ENCODE measurements at regions not wholly inside any gene's neighbourhood (a gene's known extent, or its start where the extent isn't known, plus 50 kb on each side); places are given as distances from the start of the nearest gene placed in this dataset.
A peak's percentile ranks its signal among the peaks of the same experiment; 100 is the strongest.

DNA sequence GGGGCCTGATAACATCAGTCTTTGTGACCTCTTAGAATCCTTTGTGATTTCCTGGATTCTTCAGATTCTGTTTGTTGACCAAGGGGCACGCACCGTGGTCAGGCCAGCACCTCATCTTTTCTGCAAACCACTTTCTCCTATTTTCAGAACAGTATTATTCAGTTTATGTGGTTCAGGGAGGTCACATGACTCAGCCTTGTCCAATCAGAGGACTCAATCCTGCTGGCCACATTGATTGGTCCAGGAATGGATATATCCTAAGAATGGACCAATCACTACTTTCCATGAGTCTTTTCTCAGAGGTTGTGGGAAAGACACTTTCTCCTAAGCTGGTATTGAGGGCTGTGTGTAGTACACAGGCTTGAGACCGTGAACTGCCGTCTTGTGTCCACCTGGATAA lies 123.1 kb upstream of the EEF2KMT start:
- TF ChIP-seq, protein P1, sequence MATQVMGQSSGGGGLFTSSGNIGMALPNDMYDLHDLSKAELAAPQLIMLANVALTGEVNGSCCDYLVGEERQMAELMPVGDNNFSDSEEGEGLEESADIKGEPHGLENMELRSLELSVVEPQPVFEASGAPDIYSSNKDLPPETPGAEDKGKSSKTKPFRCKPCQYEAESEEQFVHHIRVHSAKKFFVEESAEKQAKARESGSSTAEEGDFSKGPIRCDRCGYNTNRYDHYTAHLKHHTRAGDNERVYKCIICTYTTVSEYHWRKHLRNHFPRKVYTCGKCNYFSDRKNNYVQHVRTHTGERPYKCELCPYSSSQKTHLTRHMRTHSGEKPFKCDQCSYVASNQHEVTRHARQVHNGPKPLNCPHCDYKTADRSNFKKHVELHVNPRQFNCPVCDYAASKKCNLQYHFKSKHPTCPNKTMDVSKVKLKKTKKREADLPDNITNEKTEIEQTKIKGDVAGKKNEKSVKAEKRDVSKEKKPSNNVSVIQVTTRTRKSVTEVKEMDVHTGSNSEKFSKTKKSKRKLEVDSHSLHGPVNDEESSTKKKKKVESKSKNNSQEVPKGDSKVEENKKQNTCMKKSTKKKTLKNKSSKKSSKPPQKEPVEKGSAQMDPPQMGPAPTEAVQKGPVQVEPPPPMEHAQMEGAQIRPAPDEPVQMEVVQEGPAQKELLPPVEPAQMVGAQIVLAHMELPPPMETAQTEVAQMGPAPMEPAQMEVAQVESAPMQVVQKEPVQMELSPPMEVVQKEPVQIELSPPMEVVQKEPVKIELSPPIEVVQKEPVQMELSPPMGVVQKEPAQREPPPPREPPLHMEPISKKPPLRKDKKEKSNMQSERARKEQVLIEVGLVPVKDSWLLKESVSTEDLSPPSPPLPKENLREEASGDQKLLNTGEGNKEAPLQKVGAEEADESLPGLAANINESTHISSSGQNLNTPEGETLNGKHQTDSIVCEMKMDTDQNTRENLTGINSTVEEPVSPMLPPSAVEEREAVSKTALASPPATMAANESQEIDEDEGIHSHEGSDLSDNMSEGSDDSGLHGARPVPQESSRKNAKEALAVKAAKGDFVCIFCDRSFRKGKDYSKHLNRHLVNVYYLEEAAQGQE (IDR thresholded peaks at IDR 0.05; ENCODE audit: low read depth), result no peak
- TF ChIP-seq RAD21 (IDR thresholded peaks at IDR 0.05; ENCODE audit: low read depth), result no peak
- no peak for TF ChIP-seq CEBPB (IDR thresholded peaks at IDR 0.05)
- TF ChIP-seq EP300 (IDR thresholded peaks at IDR 0.05; ENCODE audit: borderline replicate concordance), result no peak
- TF ChIP-seq, protein P2, sequence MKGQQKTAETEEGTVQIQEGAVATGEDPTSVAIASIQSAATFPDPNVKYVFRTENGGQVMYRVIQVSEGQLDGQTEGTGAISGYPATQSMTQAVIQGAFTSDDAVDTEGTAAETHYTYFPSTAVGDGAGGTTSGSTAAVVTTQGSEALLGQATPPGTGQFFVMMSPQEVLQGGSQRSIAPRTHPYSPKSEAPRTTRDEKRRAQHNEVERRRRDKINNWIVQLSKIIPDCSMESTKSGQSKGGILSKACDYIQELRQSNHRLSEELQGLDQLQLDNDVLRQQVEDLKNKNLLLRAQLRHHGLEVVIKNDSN (IDR thresholded peaks at IDR 0.05), result peak; percentile 28; the same call in 1 of the 2 replicates
- no peak for TF ChIP-seq CREB1 (IDR thresholded peaks at IDR 0.05; ENCODE audit: low read depth)

DNA sequence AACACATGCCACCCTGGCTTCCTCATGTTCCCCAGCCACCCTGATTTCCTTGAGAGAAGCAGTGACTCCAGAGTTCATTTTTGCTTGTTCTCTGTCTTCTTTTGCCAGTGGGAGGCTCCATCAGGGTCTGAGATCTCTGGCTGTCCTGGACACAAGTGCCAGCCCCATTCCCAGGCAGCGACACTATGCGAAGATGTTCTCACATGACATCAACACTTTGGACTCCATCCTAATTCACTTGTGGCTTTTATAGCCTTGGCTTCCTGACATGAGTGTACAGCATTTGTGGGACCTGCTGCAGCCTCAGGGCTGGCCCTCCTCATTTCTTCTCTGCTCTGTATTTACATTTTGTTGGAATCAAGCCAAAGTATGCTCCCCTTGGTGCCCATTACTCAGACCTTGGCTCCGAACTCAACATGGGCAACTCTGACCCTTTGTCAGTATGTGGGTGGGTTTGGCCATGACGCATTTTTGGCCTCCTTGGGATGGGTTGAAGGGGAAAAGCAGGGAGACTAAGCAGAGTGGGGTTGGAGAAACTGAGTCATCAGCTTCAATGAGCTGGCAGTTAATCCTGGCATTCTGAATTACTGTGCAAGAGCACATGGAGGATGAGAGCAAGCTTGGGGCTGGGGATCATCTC lies 119.0 kb upstream of the EEF2KMT start:
- TF ChIP-seq, protein P3, sequence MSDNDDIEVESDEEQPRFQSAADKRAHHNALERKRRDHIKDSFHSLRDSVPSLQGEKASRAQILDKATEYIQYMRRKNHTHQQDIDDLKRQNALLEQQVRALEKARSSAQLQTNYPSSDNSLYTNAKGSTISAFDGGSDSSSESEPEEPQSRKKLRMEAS (IDR thresholded peaks at IDR 0.05), result no peak
- TF ChIP-seq TAF1 (IDR thresholded peaks at IDR 0.05; ENCODE audit: low read depth) (no peak), NFIC (IDR thresholded peaks at IDR 0.05) (no peak), CREB1 (IDR thresholded peaks at IDR 0.05; ENCODE audit: low read depth) (no peak), EP300 (IDR thresholded peaks at IDR 0.05; ENCODE audit: borderline replicate concordance) (no peak)

DNA sequence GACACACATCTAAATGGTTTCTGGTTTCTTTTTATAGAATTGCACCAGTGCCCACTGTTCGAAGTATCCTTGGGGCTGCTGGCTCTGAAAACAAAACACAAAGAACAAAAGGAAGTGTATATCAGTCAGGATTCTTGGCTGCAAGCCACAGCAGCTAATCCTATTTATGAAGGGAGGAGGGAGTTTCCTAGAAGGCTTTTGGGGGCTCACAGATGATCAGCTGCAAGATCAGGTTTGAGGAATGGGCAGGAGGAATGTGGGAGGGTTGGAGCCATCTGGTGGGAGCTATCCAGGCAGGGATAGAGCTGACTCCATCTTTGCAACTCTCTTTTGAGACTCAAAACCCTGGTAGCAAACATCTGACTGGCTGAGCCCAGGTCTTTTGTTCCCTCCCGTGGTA lies 118.3 kb upstream of the EEF2KMT start:
- TF ChIP-seq RAD21 (IDR thresholded peaks at IDR 0.05; ENCODE audit: low read depth) (no peak), EP300 (IDR thresholded peaks at IDR 0.05; ENCODE audit: borderline replicate concordance) (no peak), EGR1 (IDR thresholded peaks at IDR 0.05) (no peak), ZBTB7A (IDR thresholded peaks at IDR 0.05; ENCODE audit: low read depth) (no peak)
- TF ChIP-seq, protein P3 (IDR thresholded peaks at IDR 0.05), result no peak

DNA sequence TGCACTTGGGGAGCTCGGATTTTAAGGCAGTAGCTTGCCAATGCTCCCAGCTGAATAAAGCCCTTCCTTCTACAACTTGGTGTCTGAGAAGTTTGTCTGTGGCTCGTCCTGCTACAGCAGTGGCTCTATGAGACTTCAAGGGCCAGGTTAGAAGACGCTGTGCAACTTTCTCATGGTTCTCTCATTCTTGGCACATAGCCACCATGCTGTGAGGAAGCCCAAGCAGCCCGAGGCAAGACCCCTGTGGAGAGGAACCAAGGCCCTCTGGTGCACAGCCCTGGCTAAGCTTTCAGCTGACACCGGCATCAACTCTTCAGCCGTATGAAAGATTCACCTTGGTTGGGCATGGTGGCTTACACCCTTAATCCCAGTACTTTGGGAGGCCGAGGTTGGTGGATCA lies 116.9 kb upstream of the EEF2KMT start:
- TF ChIP-seq TCF12 (IDR thresholded peaks at IDR 0.05; ENCODE audit: low read depth) (no peak), EP300 (IDR thresholded peaks at IDR 0.05; ENCODE audit: borderline replicate concordance) (no peak), ZBTB7A (IDR thresholded peaks at IDR 0.05; ENCODE audit: low read depth) (no peak), CREB1 (IDR thresholded peaks at IDR 0.05; ENCODE audit: low read depth) (no peak), CEBPB (IDR thresholded peaks at IDR 0.05) (no peak), YY1 (IDR thresholded peaks at IDR 0.05; ENCODE audit: low read depth) (no peak), TAF1 (IDR thresholded peaks at IDR 0.05; ENCODE audit: low read depth) (no peak), RAD21 (IDR thresholded peaks at IDR 0.05; ENCODE audit: low read depth) (no peak), NFIC (IDR thresholded peaks at IDR 0.05) (no peak), FOXM1 (IDR thresholded peaks at IDR 0.05; ENCODE audit: borderline replicate concordance, low read depth) (no peak)
- TF ChIP-seq, protein P3 (IDR thresholded peaks at IDR 0.05), result no peak
- TF ChIP-seq, protein P2 (IDR thresholded peaks at IDR 0.05), result no peak
- TF ChIP-seq, protein P1 (IDR thresholded peaks at IDR 0.05; ENCODE audit: low read depth), result no peak

DNA sequence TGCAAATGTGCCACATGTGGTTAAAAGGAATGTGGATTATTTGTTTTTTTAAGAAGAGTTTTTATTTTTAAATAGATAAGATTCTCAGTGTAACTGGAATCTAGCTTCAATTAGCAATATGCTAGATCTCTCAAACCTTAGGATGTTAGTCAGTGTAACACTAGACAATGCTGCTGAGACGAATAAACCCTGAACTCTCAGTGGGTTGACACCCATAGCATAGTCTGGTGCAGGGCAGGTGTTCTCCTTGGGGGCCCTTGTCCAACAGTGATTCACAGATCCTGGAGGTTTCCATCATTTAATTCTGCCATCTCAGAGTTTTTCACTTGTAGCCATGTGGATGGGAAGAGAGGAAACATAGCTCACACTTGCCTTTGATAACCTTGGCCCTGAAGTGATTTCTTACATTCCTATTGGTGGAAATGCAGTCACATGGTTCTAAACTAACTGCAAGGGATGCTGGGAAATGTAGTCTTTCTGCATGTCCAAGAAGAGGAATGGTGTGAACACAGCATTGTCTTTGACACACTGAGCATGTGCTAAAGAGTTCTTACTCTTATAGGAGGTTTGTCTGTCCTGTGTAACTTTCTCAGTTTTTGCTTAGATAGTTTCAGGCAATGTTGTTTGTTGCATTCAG lies 110.4 kb upstream of the EEF2KMT start:
- TF ChIP-seq, protein P2 (IDR thresholded peaks at IDR 0.05), result peak; percentile 92

DNA sequence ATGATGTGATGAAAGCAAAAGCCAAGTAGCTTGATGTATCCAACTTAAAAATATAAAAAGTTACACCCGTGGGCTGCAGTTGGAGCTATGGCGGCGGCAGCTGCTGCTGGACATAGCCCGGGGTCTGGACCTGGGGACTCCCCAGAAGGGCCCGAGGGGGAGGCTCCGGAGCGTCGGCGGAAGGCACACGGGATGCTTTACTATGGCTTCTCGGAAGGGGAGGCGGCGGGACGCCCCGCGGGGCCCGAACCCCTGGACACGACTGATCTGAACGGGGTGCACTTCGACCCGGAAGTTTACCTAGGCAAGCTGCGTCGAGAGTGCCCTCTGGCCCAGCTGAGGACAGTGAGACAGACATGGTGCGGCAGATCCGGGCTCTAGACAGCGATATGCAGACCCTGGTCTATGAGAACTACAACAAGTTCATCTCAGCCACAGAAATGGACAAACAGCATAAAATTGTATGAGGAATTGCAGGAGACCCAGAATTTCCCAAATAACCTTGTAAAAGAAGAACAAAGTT lies 109.5 kb upstream of the EEF2KMT start:
- TF ChIP-seq TEAD4 (IDR thresholded peaks at IDR 0.05), result no peak
- TF ChIP-seq, protein P3 (IDR thresholded peaks at IDR 0.05), result no peak
- no peak for TF ChIP-seq TAF1 (IDR thresholded peaks at IDR 0.05; ENCODE audit: low read depth)

Data from Ishikawa (cell line).